ENCODE measurements at regions not wholly inside any gene's neighbourhood (a gene's known extent, or its start where the extent isn't known, plus 50 kb on each side); places are given as distances from the start of the nearest gene placed in this dataset.
A peak's percentile ranks its signal among the peaks of the same experiment; 100 is the strongest.

DNA sequence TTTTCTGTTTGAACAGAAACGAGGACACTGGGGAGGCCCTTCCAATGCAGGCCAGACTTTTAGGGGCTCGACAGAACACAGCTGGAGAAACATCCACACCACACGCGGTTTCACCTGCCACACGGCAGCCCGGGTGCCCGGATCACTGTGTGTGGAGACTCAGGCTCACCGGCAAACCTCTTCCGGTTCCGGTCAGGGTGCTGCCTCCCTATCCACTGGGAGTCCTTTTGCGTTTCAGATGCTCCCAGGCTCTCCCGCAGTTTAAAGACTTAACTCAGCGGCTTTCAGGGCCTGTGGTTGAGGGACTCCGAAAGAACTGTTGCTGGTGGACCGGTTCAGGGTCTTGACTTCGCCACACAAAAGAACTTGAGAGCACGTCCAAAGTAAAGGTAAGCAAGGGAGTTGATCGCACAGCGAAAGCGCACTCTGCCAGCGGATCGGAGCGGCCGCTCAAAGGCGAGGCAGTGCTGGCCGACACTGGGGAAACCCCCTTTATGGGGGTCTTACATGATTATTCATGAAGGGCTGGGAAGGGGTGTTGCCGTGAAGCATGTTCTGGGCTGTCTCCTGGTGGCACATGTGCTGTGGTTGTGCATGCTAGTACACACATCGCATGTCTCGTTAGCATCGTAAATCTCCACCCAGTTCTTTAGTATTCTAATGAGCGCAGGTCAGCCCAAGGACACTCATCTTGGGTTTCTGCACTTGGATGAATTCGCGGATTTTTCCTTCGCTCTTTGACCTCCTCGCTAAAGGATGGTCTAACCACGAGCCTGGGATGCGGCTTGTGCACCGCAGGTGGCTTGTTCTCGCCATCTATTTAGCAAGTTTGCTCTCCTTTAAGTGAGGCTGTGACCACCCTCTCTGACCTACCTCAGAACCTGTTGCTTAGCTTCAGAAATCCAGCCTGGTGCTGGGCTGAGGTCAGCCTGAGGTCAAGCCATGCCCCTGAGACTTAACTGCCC lies 180.3 kb downstream of the CDH26 start:
- no peaks in the 10 kb centered on the region for H3K9me3 ChIP-seq (ENCODE audit: insufficient read depth in 2 of 2, low read depth in 1 of 2, low read length in 1 of 2)
- no peak overlapping the region for H3K18ac ChIP-seq (ENCODE audit: extremely low read depth, low read length)
- no peaks in the 10 kb centered on the region for H3K4me1 ChIP-seq (replicated peaks in 1 of 4; ENCODE audit: control insufficient read depth in 3 of 4, insufficient read depth in 4 of 4, low read length in 3 of 4)
- H3K27ac ChIP-seq (ENCODE audit: low read depth, low read length), result no peak overlapping the region
- H4K91ac ChIP-seq (replicated peaks; ENCODE audit: insufficient read length, low read length), result no peak overlapping the region
- ChIA-PET CTCF (ENCODE audit: partially characterized antibody) (no interaction called here), POLR2A (ENCODE audit: partially characterized antibody) (no interaction called here)
- H3K56ac ChIP-seq (replicated peaks; ENCODE audit: insufficient read length, low read depth, low read length), result no peak overlapping the region
- no peak overlapping the region for H2BK120ac ChIP-seq (replicated peaks; ENCODE audit: low read depth, low read length)
- no peaks in the 10 kb centered on the region for H3K79me2 ChIP-seq (ENCODE audit: control insufficient read depth in 1 of 2, insufficient read depth in 2 of 2, low read length in 2 of 2)
- H4K5ac ChIP-seq (ENCODE audit: insufficient read length, low read depth, low read length), result no peak overlapping the region
- 92% methylated on average over 39 of the region's 39 CpGs; no CpG with 5 or more reads in 1 of the 2 experiments for WGBS, 2 experiments (ENCODE audit: extremely low coverage in 1 of 2, insufficient coverage in 1 of 2, insufficient read length in 1 of 2, insufficient replicate concordance in 2 of 2, low coverage in 1 of 2, low lambda C conversion rate in 2 of 2, missing lambda C conversion rate in 1 of 2)
- peak overlapping the region; percentile 32; the same call in 1 of the 2 replicates for H4K8ac ChIP-seq (ENCODE audit: extremely low read depth, insufficient read depth, low read length)
- no peaks in the 10 kb centered on the region for H3K36me3 ChIP-seq (ENCODE audit: control insufficient read depth in 2 of 4, insufficient read depth in 4 of 4, low read length in 3 of 4)
- H2AFZ ChIP-seq (ENCODE audit: low read length), result no peak overlapping the region
- H4K20me1 ChIP-seq (replicated peaks in 1 of 2; ENCODE audit: control insufficient read depth in 1 of 2, insufficient read depth in 2 of 2, low read length in 2 of 2), result no peaks in the 10 kb centered on the region
- H3K27me3 ChIP-seq (replicated peaks in 1 of 4; ENCODE audit: control insufficient read depth in 3 of 4, extremely low read depth in 1 of 4, insufficient read depth in 3 of 4, low read length in 3 of 4), result no peaks in the 10 kb centered on the region
- no peak overlapping the region for H2AK5ac ChIP-seq (ENCODE audit: low read depth, low read length)
- H3K4me3 ChIP-seq (ENCODE audit: extremely low read depth in 1 of 4, insufficient read depth in 2 of 4, low read depth in 3 of 4, low read length in 4 of 4), result no peak overlapping the region
- H2BK15ac ChIP-seq (ENCODE audit: low read length), result no peak overlapping the region
- H2BK12ac ChIP-seq (ENCODE audit: low read depth, low read length), result no peak overlapping the region
- H3K14ac ChIP-seq (ENCODE audit: insufficient read length), result no peak overlapping the region
- DNase-seq (ENCODE audit: low read depth in 1 of 2, low spot score in 2 of 2) (no peak), FAIRE-seq (no peak)
- no peaks in the 10 kb centered on the region for H3K79me1 ChIP-seq (ENCODE audit: low read depth, low read length)
- no peaks in the 10 kb centered on the region for H3K23me2 ChIP-seq (ENCODE audit: low read depth, low read length)
- no peak overlapping the region for H3K4me2 ChIP-seq (ENCODE audit: insufficient read depth in 1 of 2, low read depth in 2 of 2, low read length in 2 of 2)
- no peak overlapping the region for H2BK20ac ChIP-seq (ENCODE audit: low read length)
- H2BK5ac ChIP-seq (ENCODE audit: low read depth, low read length), result no peak overlapping the region
- H3K9ac ChIP-seq (replicated peaks in 1 of 4; ENCODE audit: extremely low read depth in 1 of 4, low read depth in 3 of 4, low read length in 3 of 4), result no peak overlapping the region
- no peak overlapping the region for H3K23ac ChIP-seq (ENCODE audit: insufficient read length)
- no peak overlapping the region for H3K4ac ChIP-seq (replicated peaks; ENCODE audit: insufficient read length, low read depth, low read length)
- TF ChIP-seq SP4 (IDR thresholded peaks at IDR 0.05; ENCODE audit: low read length), result no peak
- no peak for TF ChIP-seq POLR2AphosphoS5 (IDR thresholded peaks at IDR 0.05; ENCODE audit: low read depth, low read length)
- no peak for TF ChIP-seq TEAD4 (IDR thresholded peaks at IDR 0.05; ENCODE audit: low read depth, low read length)
- no peak for TF ChIP-seq TCF12 (IDR thresholded peaks at IDR 0.05; ENCODE audit: low read depth, low read length)

Data from H1 (cell line).